A673 (cell line): ENCODE measurements at regions not wholly inside any gene's neighbourhood (a gene's known extent, or its start where the extent isn't known, plus 50 kb on each side); places are given as distances from the start of the nearest gene placed in this dataset.
"Not testable (repeated sequence)": the region's sequence is repeated elsewhere in the genome, so short reads cannot be mapped to it uniquely, and the experiment has no call there.

Source experiments
- EZH2 ChIP-seq: fragments of 200-600 bp; sonication (generic); IDR thresholded peaks from 2 replicates; pipeline ENCODE4 v1.6.1; 2017; ENCODE audit warnings: borderline replicate concordance, low read depth, mild to moderate bottlenecking, mixed read lengths, antibody characterized with exemption, low read length; ENCODE audit not compliant: poor library complexity, severe bottlenecking
- TF ChIP-seq, protein P1 (sequence below): fragments of 300-800, 200-600 bp; sonication (generic); conservative IDR thresholded peaks from 2 replicates; pipeline ENCODE4 v1.5.1; 2017; ENCODE audit warnings: low read depth, mild to moderate bottlenecking, antibody characterized with exemption, low read length, moderate library complexity, mixed read lengths

- TF ChIP-seq, protein P1, sequence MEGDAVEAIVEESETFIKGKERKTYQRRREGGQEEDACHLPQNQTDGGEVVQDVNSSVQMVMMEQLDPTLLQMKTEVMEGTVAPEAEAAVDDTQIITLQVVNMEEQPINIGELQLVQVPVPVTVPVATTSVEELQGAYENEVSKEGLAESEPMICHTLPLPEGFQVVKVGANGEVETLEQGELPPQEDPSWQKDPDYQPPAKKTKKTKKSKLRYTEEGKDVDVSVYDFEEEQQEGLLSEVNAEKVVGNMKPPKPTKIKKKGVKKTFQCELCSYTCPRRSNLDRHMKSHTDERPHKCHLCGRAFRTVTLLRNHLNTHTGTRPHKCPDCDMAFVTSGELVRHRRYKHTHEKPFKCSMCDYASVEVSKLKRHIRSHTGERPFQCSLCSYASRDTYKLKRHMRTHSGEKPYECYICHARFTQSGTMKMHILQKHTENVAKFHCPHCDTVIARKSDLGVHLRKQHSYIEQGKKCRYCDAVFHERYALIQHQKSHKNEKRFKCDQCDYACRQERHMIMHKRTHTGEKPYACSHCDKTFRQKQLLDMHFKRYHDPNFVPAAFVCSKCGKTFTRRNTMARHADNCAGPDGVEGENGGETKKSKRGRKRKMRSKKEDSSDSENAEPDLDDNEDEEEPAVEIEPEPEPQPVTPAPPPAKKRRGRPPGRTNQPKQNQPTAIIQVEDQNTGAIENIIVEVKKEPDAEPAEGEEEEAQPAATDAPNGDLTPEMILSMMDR: not testable (repeated sequence)
- not testable (repeated sequence) for TF ChIP-seq EZH2
Observed at GRCh38 chr11:89556731-89557707, 65.8 kb upstream of the NOX4 start.
